H1 (cell line): ENCODE measurements at regions not wholly inside any gene's neighbourhood (a gene's known extent, or its start where the extent isn't known, plus 50 kb on each side); places are given as distances from the start of the nearest gene placed in this dataset.

ENCODE experiments used
- CREB1 ChIP-seq: IDR thresholded peaks from 2 replicates; pipeline ENCODE4 v1.6.1; 2012; ENCODE audit warnings: inconsistent platforms
- KDM1A ChIP-seq: fragments of 200-600, 300-600 bp; sonication (generic); IDR thresholded peaks from 2 replicates; pipeline ENCODE4 v1.7.1; 2016; ENCODE audit warnings: mild to moderate bottlenecking, low read length, borderline replicate concordance
- SP1 ChIP-seq: IDR thresholded peaks from 2 replicates; pipeline ENCODE4 v1.6.1; 2011; ENCODE audit warnings: low read depth, low read length
- TAF1 ChIP-seq: IDR thresholded peaks from 2 replicates; pipeline ENCODE4 v1.6.1; 2011; ENCODE audit warnings: mild to moderate bottlenecking, low read depth, low read length
- TAF7 ChIP-seq: optimal IDR thresholded peaks from 2 replicates; pipeline ENCODE3; 2011; ENCODE audit warnings: low read depth, mild to moderate bottlenecking, inconsistent platforms, low read length, moderate library complexity, borderline replicate concordance

GRCh38 chr6:44620922-44621321 lies 233.4 kb downstream of the CDC5L start (continued):
- no peak for TF ChIP-seq SP1
- TF ChIP-seq KDM1A: no peak
- no peak for TF ChIP-seq TAF7
- no peak for TF ChIP-seq TAF1
- TF ChIP-seq CREB1: no peak
